Tibial nerve (tissue), 4 donors: ENCODE measurements at regions not wholly inside any gene's neighbourhood (a gene's known extent, or its start where the extent isn't known, plus 50 kb on each side); places are given as distances from the start of the nearest gene placed in this dataset.

ENCODE experiments used
- EP300 ChIP-seq, 2 donors: sonication (generic); formaldehyde crosslinking; IDR thresholded peaks; one replicate each; pipeline ENCODE4 v1.6.1; 2017; ENCODE audit warnings: antibody characterized with exemption in 2 of 2, mild to moderate bottlenecking in 1 of 2
- TF ChIP-seq, protein P1 (sequence below), 5 experiments: fragments of 200-600 bp in 3 of 5; fragments of 450-650 bp in 2 of 5; sonication (generic) in 3 of 5; IDR thresholded peaks; one replicate each; pipeline ENCODE4 v1.5.1; 2016 to 2019; ENCODE audit warnings: antibody characterized with exemption in 5 of 5, mild to moderate bottlenecking in 3 of 5, moderate library complexity in 2 of 5

DNA sequence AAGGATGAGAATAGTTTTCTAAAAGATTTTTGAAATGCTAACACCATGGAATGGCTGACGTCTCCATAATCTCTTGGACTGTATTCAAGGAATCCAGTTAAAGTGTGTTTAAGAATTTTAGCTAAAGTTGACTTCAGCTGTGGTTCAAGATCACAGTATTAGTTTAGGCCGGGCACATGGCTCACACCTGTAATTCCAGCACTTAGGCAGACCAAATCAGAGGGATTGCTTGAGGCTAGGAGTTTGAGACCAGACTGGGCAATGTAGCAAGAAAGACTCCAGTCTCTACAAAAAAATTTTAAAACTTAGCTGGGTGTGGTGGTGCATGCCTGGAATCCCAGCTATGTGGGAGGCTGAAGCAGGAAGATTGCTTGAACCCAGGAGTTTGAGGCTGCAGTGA, 68.2 kb downstream of the RFPL4B start:
- TF ChIP-seq, protein P1, sequence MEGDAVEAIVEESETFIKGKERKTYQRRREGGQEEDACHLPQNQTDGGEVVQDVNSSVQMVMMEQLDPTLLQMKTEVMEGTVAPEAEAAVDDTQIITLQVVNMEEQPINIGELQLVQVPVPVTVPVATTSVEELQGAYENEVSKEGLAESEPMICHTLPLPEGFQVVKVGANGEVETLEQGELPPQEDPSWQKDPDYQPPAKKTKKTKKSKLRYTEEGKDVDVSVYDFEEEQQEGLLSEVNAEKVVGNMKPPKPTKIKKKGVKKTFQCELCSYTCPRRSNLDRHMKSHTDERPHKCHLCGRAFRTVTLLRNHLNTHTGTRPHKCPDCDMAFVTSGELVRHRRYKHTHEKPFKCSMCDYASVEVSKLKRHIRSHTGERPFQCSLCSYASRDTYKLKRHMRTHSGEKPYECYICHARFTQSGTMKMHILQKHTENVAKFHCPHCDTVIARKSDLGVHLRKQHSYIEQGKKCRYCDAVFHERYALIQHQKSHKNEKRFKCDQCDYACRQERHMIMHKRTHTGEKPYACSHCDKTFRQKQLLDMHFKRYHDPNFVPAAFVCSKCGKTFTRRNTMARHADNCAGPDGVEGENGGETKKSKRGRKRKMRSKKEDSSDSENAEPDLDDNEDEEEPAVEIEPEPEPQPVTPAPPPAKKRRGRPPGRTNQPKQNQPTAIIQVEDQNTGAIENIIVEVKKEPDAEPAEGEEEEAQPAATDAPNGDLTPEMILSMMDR (IDR thresholded peaks at IDR 0.05) = no peak
- no peak for TF ChIP-seq EP300 (IDR thresholded peaks at IDR 0.05)
